IMR-90 (cell line): ENCODE measurements at regions not wholly inside any gene's neighbourhood (a gene's known extent, or its start where the extent isn't known, plus 50 kb on each side); places are given as distances from the start of the nearest gene placed in this dataset.

Experiments
- ATAC-seq: fragments of 200-7000 bp; cut with Tn5 transposase; 2 replicates; pipeline ENCODE4 v1.9.1; 2020; ENCODE audit warnings: low read depth, mild to moderate bottlenecking, moderate library complexity
- BruUV-seq: library from RNA; stranded (reverse); fragments of 400-500 nt; replicated peaks from 2 replicates; lab custom pipeline; 2021; lab: Mats Ljungman, UMichigan
- CTCF ChIA-PET: fragments of 300-600 bp; formaldehyde crosslinking; extraction: SDS; loops from one replicate; lab custom pipeline; 2021; ENCODE audit warnings: antibody characterized with exemption; lab: Yijun Ruan, JAX
- POLR2A ChIA-PET: fragments of 300-600 bp; sonication (Branson Sonifier 250); formaldehyde crosslinking; loops from one replicate; lab custom pipeline; 2022; ENCODE audit warnings: antibody characterized with exemption; ENCODE audit not compliant: unreplicated experiment; lab: Charles Lee
- DNase-seq: peaks from one replicate; pipeline ENCODE4 v3.0.0; 2013
- H2AFZ ChIP-seq: replicated peaks from 2 replicates; pipeline ENCODE3; 2013; ENCODE audit warnings: low read length, mild to moderate bottlenecking; ENCODE audit not compliant: poor library complexity
- H2AK5ac ChIP-seq: 2 replicates; pipeline ENCODE4 v1.6.1; 2013; ENCODE audit warnings: low read depth, low read length, inconsistent platforms
- H2AK9ac ChIP-seq: replicated peaks from 2 replicates; pipeline ENCODE3; 2013; ENCODE audit warnings: mild to moderate bottlenecking, low read depth, low read length, moderate library complexity; ENCODE audit not compliant: poor library complexity
- H2BK120ac ChIP-seq: 2 replicates; pipeline ENCODE4 v1.6.1; 2013; ENCODE audit warnings: low read depth, low read length, inconsistent platforms
- H2BK15ac ChIP-seq: 3 replicates; pipeline ENCODE4 v1.6.1; 2013; ENCODE audit warnings: low read depth, low read length, inconsistent platforms
- H2BK20ac ChIP-seq: 2 replicates; pipeline ENCODE4 v1.6.1; 2013; ENCODE audit warnings: low read depth, mild to moderate bottlenecking, inconsistent platforms, low read length, moderate library complexity
- H2BK5ac ChIP-seq: 2 replicates; pipeline ENCODE4 v1.6.1; 2013; ENCODE audit warnings: mild to moderate bottlenecking, low read depth, low read length, inconsistent platforms; ENCODE audit not compliant: poor library complexity, severe bottlenecking
- H3K14ac ChIP-seq: replicated peaks from 2 replicates; pipeline ENCODE4 v1.6.1; 2013; ENCODE audit warnings: low read depth, low read length, inconsistent platforms
- H3K18ac ChIP-seq: 2 replicates; pipeline ENCODE4 v1.6.1; 2013; ENCODE audit warnings: low read depth, low read length, control low read depth
- H3K23ac ChIP-seq: 2 replicates; pipeline ENCODE4 v1.6.1; 2013; ENCODE audit warnings: low read depth, low read length, inconsistent platforms
- H3K27ac ChIP-seq: 2 replicates; pipeline ENCODE4 v1.5.1; 2013; ENCODE audit warnings: mild to moderate bottlenecking, control low read depth, low read length; ENCODE audit not compliant: insufficient read depth
- H3K27me3 ChIP-seq: 2 replicates; pipeline ENCODE4 v1.6.1; 2013; ENCODE audit warnings: low read length; ENCODE audit not compliant: control insufficient read depth, insufficient read depth
- H3K36me3 ChIP-seq: 2 replicates; pipeline ENCODE4 v1.6.1; 2013; ENCODE audit warnings: low read length, mixed read lengths; ENCODE audit not compliant: control insufficient read depth, insufficient read depth
- H3K4ac ChIP-seq: 2 replicates; pipeline ENCODE4 v1.6.1; 2013; ENCODE audit warnings: low read depth, low read length, inconsistent platforms
- H3K4me1 ChIP-seq: 2 replicates; pipeline ENCODE4 v1.6.1; 2013; ENCODE audit warnings: low read length, mixed read lengths; ENCODE audit not compliant: control insufficient read depth, insufficient read depth
- H3K4me2 ChIP-seq: 2 replicates; pipeline ENCODE4 v1.6.1; 2013; ENCODE audit warnings: low read depth, mild to moderate bottlenecking, control low read depth, low read length, moderate library complexity
- H3K4me3 ChIP-seq: 2 replicates; pipeline ENCODE4 v1.5.1; 2013; ENCODE audit warnings: low read depth, mild to moderate bottlenecking, control low read depth, low read length, moderate library complexity; ENCODE audit not compliant: insufficient read depth
- H3K56ac ChIP-seq: 2 replicates; pipeline ENCODE4 v1.6.1; 2013; ENCODE audit warnings: low read length, inconsistent platforms; ENCODE audit not compliant: insufficient read depth; ENCODE audit errors: extremely low read depth
- H3K79me1 ChIP-seq, 2 experiments: 2 replicates each; pipeline ENCODE4 v1.6.1; 2013; ENCODE audit warnings: low read length in 2 of 2, inconsistent platforms in 1 of 2, low read depth in 1 of 2
- H3K9ac ChIP-seq: 2 replicates; pipeline ENCODE4 v1.6.1; 2013; ENCODE audit warnings: low read depth, low read length, control low read depth
- H3K9me1 ChIP-seq: 2 replicates; pipeline ENCODE4 v1.6.1; 2013; ENCODE audit warnings: low read length, inconsistent platforms; ENCODE audit not compliant: insufficient read depth
- H3K9me3 ChIP-seq: 2 replicates; pipeline ENCODE4 v1.6.1; 2013; ENCODE audit warnings: low read length; ENCODE audit not compliant: control insufficient read depth, insufficient read depth
- H4K20me1 ChIP-seq: 2 replicates; pipeline ENCODE4 v1.6.1; 2013; ENCODE audit warnings: low read length, inconsistent platforms; ENCODE audit not compliant: insufficient read depth
- H4K5ac ChIP-seq: 2 replicates; pipeline ENCODE4 v1.6.1; 2013; ENCODE audit warnings: mild to moderate bottlenecking, low read depth, low read length, control low read depth
- H4K8ac ChIP-seq, 2 experiments: 2 replicates each; pipeline ENCODE4 v1.6.1; 2013; ENCODE audit warnings: low read depth in 2 of 2, low read length in 2 of 2, control low read depth in 1 of 2, inconsistent platforms in 1 of 2
- H4K91ac ChIP-seq: 2 replicates; pipeline ENCODE4 v1.6.1; 2013; ENCODE audit warnings: low read depth, low read length, inconsistent platforms; ENCODE audit not compliant: insufficient read depth
- BHLHE40 ChIP-seq: fragments of 150-350 bp; IDR thresholded peaks from 2 replicates; pipeline ENCODE4 v1.6.1; 2016; ENCODE audit warnings: mild to moderate bottlenecking, low read depth, low read length
- CEBPB ChIP-seq: IDR thresholded peaks from 2 replicates; pipeline ENCODE4 v1.6.1; 2012; ENCODE audit warnings: low read depth, low read length, improper control_type of control experiment
- CHD1 ChIP-seq: IDR thresholded peaks from 2 replicates; pipeline ENCODE4 v1.6.1; 2012; ENCODE audit warnings: low read depth, low read length, improper control_type of control experiment
- CTCF ChIP-seq: conservative IDR thresholded peaks from 2 replicates; pipeline ENCODE4 v1.5.1; 2012; ENCODE audit warnings: mild to moderate bottlenecking, low read depth, low read length, improper control_type of control experiment
- ELK1 ChIP-seq: fragments of 150-350 bp; IDR thresholded peaks from 2 replicates; pipeline ENCODE4 v1.6.1; 2016; ENCODE audit warnings: low read depth, mild to moderate bottlenecking, low read length, moderate library complexity, borderline replicate concordance
- FOS ChIP-seq: fragments of 150-350 bp; IDR thresholded peaks from 2 replicates; pipeline ENCODE4 v1.6.1; 2016; ENCODE audit warnings: low read depth, low read length
- MAFK ChIP-seq: IDR thresholded peaks from 2 replicates; pipeline ENCODE4 v1.6.1; 2012; ENCODE audit warnings: low read depth, low read length, improper control_type of control experiment
- MAZ ChIP-seq: IDR thresholded peaks from 2 replicates; pipeline ENCODE4 v1.6.1; 2012; ENCODE audit warnings: low read depth, mild to moderate bottlenecking, low read length, improper control_type of control experiment, moderate library complexity, borderline replicate concordance
- MXI1 ChIP-seq: IDR thresholded peaks from 2 replicates; pipeline ENCODE4 v1.6.1; 2012; ENCODE audit warnings: low read depth, mild to moderate bottlenecking, low read length, moderate library complexity, borderline replicate concordance
- NFE2L2 ChIP-seq: fragments of 150-350 bp; IDR thresholded peaks from 2 replicates; pipeline ENCODE4 v1.6.1; 2016; ENCODE audit warnings: low read depth, mild to moderate bottlenecking, low read length
- POLR2A ChIP-seq: IDR thresholded peaks from 2 replicates; pipeline ENCODE4 v1.6.1; 2012; ENCODE audit warnings: mild to moderate bottlenecking, low read depth, low read length
- RAD21 ChIP-seq: IDR thresholded peaks from 2 replicates; pipeline ENCODE4 v1.6.1; 2012; ENCODE audit warnings: low read length, improper control_type of control experiment
- RCOR1 ChIP-seq: IDR thresholded peaks from 2 replicates; pipeline ENCODE4 v1.6.1; 2012; ENCODE audit warnings: mild to moderate bottlenecking, low read length, improper control_type of control experiment; ENCODE audit not compliant: insufficient replicate concordance
- RFX5 ChIP-seq: IDR thresholded peaks from 2 replicates; pipeline ENCODE4 v1.8.0; 2012; ENCODE audit warnings: low read depth, mild to moderate bottlenecking, low read length, moderate library complexity
- SMC3 ChIP-seq: fragments of 150-350 bp; IDR thresholded peaks from 2 replicates; pipeline ENCODE4 v1.6.1; 2016; ENCODE audit warnings: low read depth, mild to moderate bottlenecking, antibody characterized with exemption, low read length, moderate library complexity
- USF2 ChIP-seq: fragments of 150-350 bp; IDR thresholded peaks from 2 replicates; pipeline ENCODE4 v1.6.1; 2017; ENCODE audit warnings: mild to moderate bottlenecking, antibody characterized with exemption, low read length, low read depth
- WGBS, 2 experiments: methylation state at CpG; one replicate each; pipeline versions ENCODE4 v1.1.5 to v1.1.7; 2013; ENCODE audit warnings: missing lambda C conversion rate in 2 of 2; ENCODE audit not compliant: insufficient read length in 1 of 2; ENCODE audit errors: extremely low coverage in 2 of 2; 5-methylcytosine and 5-hydroxymethylcytosine counted together
- dilution Hi-C: fragments of 300-500 bp; cut with HindIII; formaldehyde crosslinking; loops from one replicate; pipeline ENCODE4 v1.14.3; 2018; ENCODE audit warnings: low sequenced_read_pairs; ENCODE audit not compliant: unreplicated experiment
- in situ Hi-C: fragments of 300-500 bp; cut with MboI; formaldehyde crosslinking; loops from 3 replicates; pipeline ENCODE4 v1.14.3; 2019; ENCODE audit warnings: low sequenced_read_pairs, inconsistent platforms, mixed read lengths
- intact Hi-C: fragments of 100-400 bp; cut with micrococcal nuclease; formaldehyde crosslinking; loops from 2 replicates; pipeline ENCODE4 v1.10.0; 2022

GRCh38 chr18:39998317-39998716 lies 1956.7 kb upstream of the PIK3C3 start:
- Histone ChIP-seq H2AK9ac (no peak overlapping the region), H3K79me1 (no peaks in the 10 kb centered on the region), H3K14ac (no peak overlapping the region), H3K4me3 (no peak overlapping the region), H4K5ac (no peak overlapping the region), H4K91ac (no peak overlapping the region), H3K23ac (no peak overlapping the region), H2BK15ac (no peak overlapping the region), H3K9me1 (no peaks in the 10 kb centered on the region), H2AFZ (no peak overlapping the region), H3K9me3 (no peaks in the 10 kb centered on the region), H3K18ac (no peak overlapping the region), H4K8ac (no peak overlapping the region), H3K36me3 (no peaks in the 10 kb centered on the region), H3K27me3 (no peaks in the 10 kb centered on the region), H3K4me2 (no peak overlapping the region), H2BK5ac (no peak overlapping the region), H3K9ac (no peak overlapping the region), H2BK120ac (no peak overlapping the region), H3K27ac (no peak overlapping the region), H4K20me1 (no peaks in the 10 kb centered on the region), H3K56ac (no peak overlapping the region), H3K4me1 (no peaks in the 10 kb centered on the region), H2AK5ac (no peak overlapping the region), H3K4ac (no peak overlapping the region), H2BK20ac (no peak overlapping the region)
- WGBS, 2 experiments, result 97% methylated on average over 5 of the region's 6 CpGs; no CpG with 5 or more reads in 1 of the 2 experiments
- intact Hi-C loops (no loop called here), dilution Hi-C loops (no loop called here), in situ Hi-C loops (no loop called here)
- ChIA-PET POLR2A (no interaction called here), CTCF (no interaction called here)
- TF ChIP-seq MXI1, result no peak
- no peak for TF ChIP-seq RAD21
- no peak for TF ChIP-seq SMC3
- TF ChIP-seq BHLHE40, result no peak
- TF ChIP-seq CHD1, result no peak
- no peak for TF ChIP-seq ELK1
- TF ChIP-seq USF2, result no peak
- no peak for TF ChIP-seq CTCF
- TF ChIP-seq CEBPB, result no peak
- TF ChIP-seq FOS, result no peak
- TF ChIP-seq RCOR1, result no peak
- no peak for TF ChIP-seq NFE2L2
- TF ChIP-seq MAZ, result no peak
- TF ChIP-seq POLR2A, result no peak
- no peak for TF ChIP-seq MAFK
- no peak for TF ChIP-seq RFX5
- BruUV-seq, result no TSS peak
- no peak for DNase-seq
- no peak for ATAC-seq
